22Rv1 (cell line): ENCODE measurements at regions not wholly inside any gene's neighbourhood (a gene's known extent, or its start where the extent isn't known, plus 50 kb on each side); places are given as distances from the start of the nearest gene placed in this dataset.

Experiments used
- H3K27ac ChIP-seq: fragments of 450-650 bp; 2 replicates; pipeline ENCODE4 v1.5.1; 2017
- ZFX ChIP-seq: fragments of 450-650 bp; IDR thresholded peaks from 2 replicates; pipeline ENCODE4 v1.6.1; 2017; ENCODE audit warnings: antibody characterized with exemption, borderline replicate concordance
- TF ChIP-seq, protein P1 (sequence below): fragments of 450-650 bp; IDR thresholded peaks from 2 replicates; pipeline ENCODE4 v1.5.1; 2017; ENCODE audit warnings: mild to moderate bottlenecking

DNA sequence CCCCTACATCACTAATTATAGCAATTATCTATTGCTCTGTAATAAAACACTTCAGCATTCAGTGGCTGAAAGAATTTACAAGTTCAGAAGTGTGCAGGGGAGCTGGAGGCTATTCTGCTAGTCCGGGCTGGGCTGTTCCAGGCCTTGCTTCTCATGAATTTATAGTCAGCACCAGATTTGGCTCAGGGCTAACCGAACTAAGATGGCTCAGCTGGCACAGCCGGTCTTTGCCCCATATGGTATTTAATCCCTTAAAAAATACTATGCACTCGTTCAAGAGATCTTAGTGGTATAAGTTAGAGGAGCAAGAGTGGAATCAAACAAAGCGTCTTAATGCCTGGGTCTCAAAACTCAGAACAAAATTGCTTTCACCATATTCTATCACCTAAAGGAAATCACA lies 932.9 kb downstream of the XPNPEP1 start:
- TF ChIP-seq, protein P1, sequence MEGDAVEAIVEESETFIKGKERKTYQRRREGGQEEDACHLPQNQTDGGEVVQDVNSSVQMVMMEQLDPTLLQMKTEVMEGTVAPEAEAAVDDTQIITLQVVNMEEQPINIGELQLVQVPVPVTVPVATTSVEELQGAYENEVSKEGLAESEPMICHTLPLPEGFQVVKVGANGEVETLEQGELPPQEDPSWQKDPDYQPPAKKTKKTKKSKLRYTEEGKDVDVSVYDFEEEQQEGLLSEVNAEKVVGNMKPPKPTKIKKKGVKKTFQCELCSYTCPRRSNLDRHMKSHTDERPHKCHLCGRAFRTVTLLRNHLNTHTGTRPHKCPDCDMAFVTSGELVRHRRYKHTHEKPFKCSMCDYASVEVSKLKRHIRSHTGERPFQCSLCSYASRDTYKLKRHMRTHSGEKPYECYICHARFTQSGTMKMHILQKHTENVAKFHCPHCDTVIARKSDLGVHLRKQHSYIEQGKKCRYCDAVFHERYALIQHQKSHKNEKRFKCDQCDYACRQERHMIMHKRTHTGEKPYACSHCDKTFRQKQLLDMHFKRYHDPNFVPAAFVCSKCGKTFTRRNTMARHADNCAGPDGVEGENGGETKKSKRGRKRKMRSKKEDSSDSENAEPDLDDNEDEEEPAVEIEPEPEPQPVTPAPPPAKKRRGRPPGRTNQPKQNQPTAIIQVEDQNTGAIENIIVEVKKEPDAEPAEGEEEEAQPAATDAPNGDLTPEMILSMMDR, result no peak
- no peak for TF ChIP-seq ZFX
- H3K27ac ChIP-seq, result no peak overlapping the region

- TF ChIP-seq ZFX, result no peak
- TF ChIP-seq, protein P1, result no peak
Observed at GRCh38 chr10:108989976-108990375, 933.3 kb downstream of the XPNPEP1 start.

DNA sequence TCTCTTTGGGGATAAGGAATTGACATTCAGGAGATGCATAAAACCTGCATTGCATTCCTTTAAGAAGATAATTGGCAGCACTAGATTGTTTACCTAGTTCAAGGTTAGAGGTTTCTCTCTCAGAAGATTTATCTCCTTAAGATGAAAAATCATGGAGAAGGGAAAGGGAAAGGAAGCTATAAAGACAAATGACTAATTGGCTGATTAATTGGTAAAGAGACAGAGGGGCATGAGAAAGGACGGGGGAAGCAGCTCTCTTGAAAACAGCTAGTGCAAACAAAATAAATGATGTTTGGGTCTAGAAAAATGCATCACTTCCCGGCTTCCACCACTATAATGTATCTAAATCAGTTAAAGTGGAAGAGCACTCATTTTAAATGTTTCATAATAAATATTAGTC lies 941.2 kb downstream of the XPNPEP1 start:
- H3K27ac ChIP-seq, result no peak overlapping the region
- TF ChIP-seq, protein P1, result no peak
- no peak for TF ChIP-seq ZFX

More at GRCh38 chr10:108989976-108990375, 933.3 kb downstream of the XPNPEP1 start:
- H3K27ac ChIP-seq, result no peak overlapping the region

- H3K27ac ChIP-seq, result no peak overlapping the region
- TF ChIP-seq, protein P1, result no peak
- TF ChIP-seq ZFX, result no peak
Observed at GRCh38 chr10:108980869-108981268, 942.4 kb downstream of the XPNPEP1 start.

DNA sequence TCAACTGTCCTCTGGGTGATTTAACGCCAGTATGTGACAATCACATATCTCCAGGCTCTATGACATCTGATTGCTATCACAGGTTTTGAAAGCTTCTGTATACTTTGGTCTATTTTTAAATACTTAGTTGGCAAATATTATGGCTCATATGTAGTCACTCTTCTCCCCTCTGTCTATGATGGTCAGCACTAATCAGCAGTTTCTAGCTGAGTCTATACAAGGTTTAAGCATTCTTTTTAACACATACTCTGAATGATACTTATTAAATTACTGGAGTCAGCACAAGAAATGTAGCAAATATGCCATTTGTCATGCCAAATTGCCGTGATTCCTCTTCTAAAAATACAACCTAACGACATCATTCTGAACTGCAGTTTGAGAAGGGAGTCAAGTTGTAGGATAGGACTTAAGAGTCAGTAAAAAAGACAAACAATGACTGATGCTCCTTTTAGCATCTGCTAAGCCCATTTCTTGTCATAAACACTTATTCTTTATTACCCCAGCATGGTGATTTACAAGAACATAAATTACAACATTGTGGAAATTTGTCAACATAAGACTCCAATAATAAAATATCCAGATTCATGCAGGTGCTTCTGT lies 947.8 kb downstream of the XPNPEP1 start:
- peak overlapping the region; percentile 75 for H3K27ac ChIP-seq
- no peak for TF ChIP-seq ZFX
- TF ChIP-seq, protein P1, result no peak

GRCh38 chr10:108970016-108970415 lies 953.3 kb downstream of the XPNPEP1 start:
- no peak overlapping the region for H3K27ac ChIP-seq
- TF ChIP-seq, protein P1, result no peak
- no peak for TF ChIP-seq ZFX

GRCh38 chr10:108966411-108966810 lies 956.9 kb downstream of the XPNPEP1 start:
- H3K27ac ChIP-seq, result no peak overlapping the region
- TF ChIP-seq, protein P1, result no peak
- no peak for TF ChIP-seq ZFX
